Forelimb muscle (tissue), 1 donor: ENCODE measurements at regions not wholly inside any gene's neighbourhood (a gene's known extent, or its start where the extent isn't known, plus 50 kb on each side); places are given as distances from the start of the nearest gene placed in this dataset.
"Not testable (repeated sequence)": the region's sequence is repeated elsewhere in the genome, so short reads cannot be mapped to it uniquely, and the experiment has no call there.

Source experiments
- DNase-seq: peaks from one replicate; pipeline ENCODE4 v3.0.0-alpha.2; 2013; ENCODE audit warnings: low read depth

GRCh38 chr3:181987736-181988135 lies 276.0 kb downstream of the SOX2 start:
- no peak for DNase-seq

- no peak for DNase-seq
Observed at GRCh38 chr3:181998828-181999227, 287.1 kb downstream of the SOX2 start.

GRCh38 chr3:181999314-181999713 lies 287.6 kb downstream of the SOX2 start:
- DNase-seq: no peak

GRCh38 chr3:182000447-182000846 lies 288.7 kb downstream of the SOX2 start:
- DNase-seq: no peak

GRCh38 chr3:182005219-182005618 lies 293.5 kb downstream of the SOX2 start:
- DNase-seq: peak; percentile 14

GRCh38 chr3:182005701-182006100 lies 294.0 kb downstream of the SOX2 start:
- DNase-seq: no peak

- DNase-seq: no peak
Observed at GRCh38 chr3:182006431-182006830, 294.7 kb downstream of the SOX2 start.

GRCh38 chr3:182007441-182007840 lies 295.7 kb downstream of the SOX2 start:
- DNase-seq: no peak

GRCh38 chr3:182018361-182018760 lies 306.6 kb downstream of the SOX2 start:
- DNase-seq: no peak

GRCh38 chr3:182019926-182020325 lies 308.2 kb downstream of the SOX2 start:
- no peak for DNase-seq

- DNase-seq: no peak
Observed at GRCh38 chr3:182023843-182024242, 312.1 kb downstream of the SOX2 start.

- no peak for DNase-seq
Observed at GRCh38 chr3:182027366-182027765, 315.6 kb downstream of the SOX2 start.

- DNase-seq: no peak
Observed at GRCh38 chr3:182028081-182028480, 316.4 kb downstream of the SOX2 start.

- DNase-seq: not testable (repeated sequence)
Observed at GRCh38 chr3:182034231-182034630, 322.5 kb downstream of the SOX2 start.

GRCh38 chr3:182035324-182035723 lies 323.6 kb downstream of the SOX2 start:
- no peak for DNase-seq

- DNase-seq: no peak
Observed at GRCh38 chr3:182036382-182036781, 324.7 kb downstream of the SOX2 start.

GRCh38 chr3:182041668-182042291 lies 330.1 kb downstream of the SOX2 start:
- no peak for DNase-seq

GRCh38 chr3:182045736-182046135 lies 334.0 kb downstream of the SOX2 start:
- DNase-seq: no peak

- DNase-seq: no peak
Observed at GRCh38 chr3:182046166-182046764, 334.5 kb downstream of the SOX2 start.

GRCh38 chr3:182050932-182051331 lies 339.2 kb downstream of the SOX2 start:
- no peak for DNase-seq

GRCh38 chr3:182052332-182052731 lies 340.6 kb downstream of the SOX2 start:
- no peak for DNase-seq

- no peak for DNase-seq
Observed at GRCh38 chr3:182052757-182053156, 341.0 kb downstream of the SOX2 start.

- no peak for DNase-seq
Observed at GRCh38 chr3:182058488-182058887, 346.8 kb downstream of the SOX2 start.

- DNase-seq: no peak
Observed at GRCh38 chr3:182063742-182064141, 352.0 kb downstream of the SOX2 start.
